CD14-positive monocyte (primary cell): ENCODE measurements at regions not wholly inside any gene's neighbourhood (a gene's known extent, or its start where the extent isn't known, plus 50 kb on each side); places are given as distances from the start of the nearest gene placed in this dataset.

Experiments
- DNase-seq, 3 donors: peaks; one replicate each; pipeline ENCODE4 v3.0.0-alpha.2; 2011 to 2022
- H2AFZ ChIP-seq: 2 replicates; pipeline ENCODE4 v1.6.0; 2012; ENCODE audit warnings: mild to moderate bottlenecking, low read depth, low read length, inconsistent platforms; ENCODE audit not compliant: insufficient read depth, poor library complexity, severe bottlenecking
- H3K27ac ChIP-seq, 2 donors: 1 replicate in 1 of 2; 2 replicates in 1 of 2; pipeline ENCODE4 v1.5.1; 2012 to 2013; ENCODE audit warnings: low read length in 2 of 2, control low read depth in 1 of 2, inconsistent platforms in 1 of 2, low read depth in 1 of 2, mild to moderate bottlenecking in 1 of 2
- H3K27me3 ChIP-seq, 2 donors: one replicate each; pipeline versions ENCODE4 v1.6.0 to v1.6.1; 2011 to 2013; ENCODE audit warnings: low read length in 2 of 2; ENCODE audit not compliant: control insufficient read depth in 2 of 2, insufficient read depth in 2 of 2
- H3K36me3 ChIP-seq, 2 donors: replicated peaks in 1 of 2; 1 replicate in 1 of 2; 2 replicates in 1 of 2; pipeline versions ENCODE4 v1.5.1 to v1.6.1; 2012 to 2013; ENCODE audit warnings: low read length in 2 of 2, control low read depth in 1 of 2, inconsistent platforms in 1 of 2, mild to moderate bottlenecking in 1 of 2; ENCODE audit not compliant: insufficient read depth in 2 of 2, control insufficient read depth in 1 of 2
- H3K4me1 ChIP-seq, 2 donors: 1 replicate in 1 of 2; 2 replicates in 1 of 2; pipeline versions ENCODE4 v1.5.1 to v1.6.1; 2012 to 2013; ENCODE audit warnings: low read length in 2 of 2, control low read depth in 1 of 2, inconsistent platforms in 1 of 2, mild to moderate bottlenecking in 1 of 2, moderate library complexity in 1 of 2; ENCODE audit not compliant: insufficient read depth in 2 of 2, control insufficient read depth in 1 of 2
- H3K4me2 ChIP-seq: replicated peaks from 2 replicates; pipeline ENCODE3; 2012; ENCODE audit warnings: low read length, moderate library complexity, mild to moderate bottlenecking; ENCODE audit not compliant: poor library complexity, severe bottlenecking; ENCODE audit errors: extremely low read depth
- H3K4me3 ChIP-seq, 3 experiments: fragments of 200-600 bp in 1 of 3; sonication (generic) in 1 of 3; replicated peaks in 1 of 3; 1 replicate in 2 of 3; 2 replicates in 1 of 3; pipeline ENCODE4 v1.5.1; 2011 to 2013; ENCODE audit warnings: low read length in 3 of 3, mild to moderate bottlenecking in 3 of 3, control low read depth in 2 of 3, low read depth in 2 of 3, inconsistent platforms in 1 of 3, moderate library complexity in 1 of 3
- H3K79me2 ChIP-seq: 2 replicates; pipeline ENCODE4 v1.6.0; 2012; ENCODE audit warnings: mild to moderate bottlenecking, control low read depth, inconsistent platforms, low read length, moderate library complexity; ENCODE audit not compliant: insufficient read depth
- H3K9ac ChIP-seq: 2 replicates; pipeline ENCODE4 v1.6.0; 2017; ENCODE audit warnings: low read length, mild to moderate bottlenecking; ENCODE audit not compliant: insufficient read depth, poor library complexity, severe bottlenecking
- H3K9me3 ChIP-seq, 2 donors: replicated peaks in 1 of 2; 1 replicate in 1 of 2; 2 replicates in 1 of 2; pipeline versions ENCODE4 v1.5.1 to v1.6.1; 2012 to 2013; ENCODE audit warnings: low read length in 2 of 2, control low read depth in 1 of 2; ENCODE audit not compliant: control insufficient read depth in 1 of 2, insufficient read depth in 1 of 2
- H4K20me1 ChIP-seq: 2 replicates; pipeline ENCODE4 v1.6.0; 2012; ENCODE audit warnings: mild to moderate bottlenecking, low read length, control low read depth, moderate library complexity; ENCODE audit not compliant: insufficient read depth
- H3K27ac Mint-ChIP-seq, 7 donors: one replicate each; pipeline ENCODE4 v1.8.0; 2020; ENCODE audit warnings: mild to moderate bottlenecking in 7 of 7, mixed read lengths in 7 of 7, moderate library complexity in 6 of 7, inconsistent platforms in 2 of 7
- H3K27me3 Mint-ChIP-seq, 3 donors: one replicate each; pipeline ENCODE4 v1.8.0; 2021 to 2022; ENCODE audit warnings: low read depth in 3 of 3, mild to moderate bottlenecking in 3 of 3, mixed read lengths in 3 of 3, moderate library complexity in 3 of 3, inconsistent platforms in 1 of 3
- H3K36me3 Mint-ChIP-seq, 2 donors: one replicate each; pipeline ENCODE4 v1.8.0; 2020; ENCODE audit warnings: mixed read lengths in 2 of 2, inconsistent platforms in 1 of 2, mild to moderate bottlenecking in 1 of 2
- H3K4me1 Mint-ChIP-seq: one replicate; pipeline ENCODE4 v1.8.0; 2020; ENCODE audit warnings: mild to moderate bottlenecking, mixed read lengths
- H3K4me3 Mint-ChIP-seq, 2 donors: one replicate each; pipeline ENCODE4 v1.8.0; 2020; ENCODE audit warnings: mild to moderate bottlenecking in 2 of 2, mixed read lengths in 2 of 2, moderate library complexity in 1 of 2
- H3K9me3 Mint-ChIP-seq, 7 donors: one replicate each; pipeline ENCODE4 v1.8.0; 2020 to 2022; ENCODE audit warnings: mixed read lengths in 7 of 7, mild to moderate bottlenecking in 6 of 7, moderate library complexity in 6 of 7, inconsistent platforms in 2 of 7
- CTCF ChIP-seq: fragments of 200-600 bp; IDR thresholded peaks from one replicate; pipeline ENCODE4 v1.8.0; 2022; ENCODE audit warnings: antibody characterized with exemption, mild to moderate bottlenecking
- WGBS: methylation state at CpG from one replicate; pipeline ENCODE4 v1.1.5; 2013; ENCODE audit warnings: missing lambda C conversion rate; ENCODE audit not compliant: insufficient coverage; 5-methylcytosine and 5-hydroxymethylcytosine counted together
- intact Hi-C, 2 donors: fragments of 100-400 bp; cut with micrococcal nuclease; formaldehyde crosslinking; loops; one replicate each; pipeline versions ENCODE4 v1.15.0 to v1.15.1; 2023

GRCh38 chr14:55979096-55979495 is 139.1 kb upstream of the PELI2 start:
- no peaks in the 10 kb centered on the region for H3K27me3 Mint-ChIP-seq
- Histone ChIP-seq H3K27me3 (no peaks in the 10 kb centered on the region), H3K9ac (no peak overlapping the region), H3K36me3 (no peaks in the 10 kb centered on the region), H3K27ac (no peak overlapping the region), H4K20me1 (no peaks in the 10 kb centered on the region), H3K4me3 (no peak overlapping the region), H3K9me3 (no peaks in the 10 kb centered on the region), H3K79me2 (no peaks in the 10 kb centered on the region), H3K4me2 (no peak overlapping the region), H3K4me1 (no peaks in the 10 kb centered on the region), H2AFZ (no peak overlapping the region)
- H3K4me3 Mint-ChIP-seq, result no peak overlapping the region
- no peaks in the 10 kb centered on the region for H3K4me1 Mint-ChIP-seq
- no peak overlapping the region for H3K27ac Mint-ChIP-seq
- intact Hi-C loops, result no loop called here
- 90% methylated on average over 2 of the region's 2 CpGs for WGBS
- peaks cover 0 to 13% (median 4%) of the 10 kb centered on the region in 7 donors for H3K9me3 Mint-ChIP-seq
- TF ChIP-seq CTCF, result no peak
- DNase-seq, result no peak
- no peaks in the 10 kb centered on the region for H3K36me3 Mint-ChIP-seq

- intact Hi-C loops, result no loop called here
- no peaks in the 10 kb centered on the region for H3K36me3 ChIP-seq
- no peaks in the 10 kb centered on the region for H3K27me3 ChIP-seq
- H3K9me3 ChIP-seq, result no peaks in the 10 kb centered on the region
- no peak for DNase-seq
- Mint-ChIP-seq H3K4me3 (no peak overlapping the region), H3K36me3 (no peaks in the 10 kb centered on the region), H3K9me3 (peaks cover 0 to 13% (median 4%) of the 10 kb centered on the region in 7 donors), H3K4me1 (no peaks in the 10 kb centered on the region), H3K27ac (no peak overlapping the region), H3K27me3 (no peaks in the 10 kb centered on the region)
- H3K4me1 ChIP-seq, result no peaks in the 10 kb centered on the region
- no peak overlapping the region for H3K9ac ChIP-seq
- no peaks in the 10 kb centered on the region for H4K20me1 ChIP-seq
- no peak overlapping the region for H3K4me2 ChIP-seq
- H3K79me2 ChIP-seq, result no peaks in the 10 kb centered on the region
- no peak overlapping the region for H3K27ac ChIP-seq
- no peak overlapping the region for H3K4me3 ChIP-seq
- H2AFZ ChIP-seq, result no peak overlapping the region
- no peak for TF ChIP-seq CTCF
- WGBS, result no CpG with 5 or more reads among the region's 1 CpG
Observed at GRCh38 chr14:55979781-55980180, 138.4 kb upstream of the PELI2 start.
